Astrocyte (in vitro differentiated cells and primary cell): ENCODE measurements at regions not wholly inside any gene's neighbourhood (a gene's known extent, or its start where the extent isn't known, plus 50 kb on each side); places are given as distances from the start of the nearest gene placed in this dataset.

Experiments used
- EZH2 ChIP-seq: IDR thresholded peaks from 2 replicates; pipeline ENCODE4 v1.6.1; 2012; ENCODE audit warnings: mild to moderate bottlenecking, low read length, inconsistent platforms; ENCODE audit not compliant: insufficient read depth
- TF ChIP-seq, protein P1 (sequence below): IDR thresholded peaks from 2 replicates; pipeline ENCODE4 v1.5.1; 2011; ENCODE audit warnings: low read depth, mild to moderate bottlenecking, inconsistent platforms, low read length, moderate library complexity; ENCODE audit not compliant: insufficient read depth

DNA sequence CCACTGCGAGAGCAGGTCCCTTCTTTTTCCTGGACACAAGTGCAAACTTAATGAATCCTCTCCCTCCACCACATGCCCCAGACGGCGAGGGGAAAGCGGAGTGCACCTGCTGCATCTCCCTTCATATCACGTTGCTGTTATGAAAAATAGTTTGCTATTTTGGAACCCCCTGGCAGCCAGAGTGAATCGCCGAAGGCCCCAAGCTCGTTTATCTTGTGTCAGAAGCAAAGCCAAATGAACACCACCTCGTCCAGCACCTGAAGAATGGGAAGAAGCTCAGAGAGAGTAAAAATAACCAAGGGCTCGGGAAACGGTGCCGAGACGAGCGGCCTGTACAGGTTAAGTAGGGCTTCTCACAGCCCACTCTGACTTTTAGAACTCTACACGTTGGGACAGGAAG, 394.6 kb upstream of the RORA start:
- TF ChIP-seq, protein P1, sequence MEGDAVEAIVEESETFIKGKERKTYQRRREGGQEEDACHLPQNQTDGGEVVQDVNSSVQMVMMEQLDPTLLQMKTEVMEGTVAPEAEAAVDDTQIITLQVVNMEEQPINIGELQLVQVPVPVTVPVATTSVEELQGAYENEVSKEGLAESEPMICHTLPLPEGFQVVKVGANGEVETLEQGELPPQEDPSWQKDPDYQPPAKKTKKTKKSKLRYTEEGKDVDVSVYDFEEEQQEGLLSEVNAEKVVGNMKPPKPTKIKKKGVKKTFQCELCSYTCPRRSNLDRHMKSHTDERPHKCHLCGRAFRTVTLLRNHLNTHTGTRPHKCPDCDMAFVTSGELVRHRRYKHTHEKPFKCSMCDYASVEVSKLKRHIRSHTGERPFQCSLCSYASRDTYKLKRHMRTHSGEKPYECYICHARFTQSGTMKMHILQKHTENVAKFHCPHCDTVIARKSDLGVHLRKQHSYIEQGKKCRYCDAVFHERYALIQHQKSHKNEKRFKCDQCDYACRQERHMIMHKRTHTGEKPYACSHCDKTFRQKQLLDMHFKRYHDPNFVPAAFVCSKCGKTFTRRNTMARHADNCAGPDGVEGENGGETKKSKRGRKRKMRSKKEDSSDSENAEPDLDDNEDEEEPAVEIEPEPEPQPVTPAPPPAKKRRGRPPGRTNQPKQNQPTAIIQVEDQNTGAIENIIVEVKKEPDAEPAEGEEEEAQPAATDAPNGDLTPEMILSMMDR, result no peak
- TF ChIP-seq EZH2, result no peak
